Coronary artery (tissue), 2 donors: ENCODE measurements at regions not wholly inside any gene's neighbourhood (a gene's known extent, or its start where the extent isn't known, plus 50 kb on each side); places are given as distances from the start of the nearest gene placed in this dataset.

Experiments used
- DNase-seq: peaks from one replicate; pipeline ENCODE4 v3.0.0-alpha.2; 2017; ENCODE audit warnings: low spot score
- H3K27ac ChIP-seq, 2 donors: fragments of 200-600 bp; sonication (generic); one replicate each; pipeline ENCODE4 v1.5.1; 2016 to 2019
- H3K4me3 ChIP-seq: fragments of 200-600 bp; sonication (generic); 2 replicates; pipeline ENCODE4 v1.5.1; 2016; ENCODE audit warnings: mild to moderate bottlenecking, moderate library complexity
- TF ChIP-seq, protein P1 (sequence below): fragments of 200-600 bp; sonication (generic); IDR thresholded peaks from one replicate; pipeline ENCODE4 v1.5.1; 2019; ENCODE audit warnings: antibody characterized with exemption

DNA sequence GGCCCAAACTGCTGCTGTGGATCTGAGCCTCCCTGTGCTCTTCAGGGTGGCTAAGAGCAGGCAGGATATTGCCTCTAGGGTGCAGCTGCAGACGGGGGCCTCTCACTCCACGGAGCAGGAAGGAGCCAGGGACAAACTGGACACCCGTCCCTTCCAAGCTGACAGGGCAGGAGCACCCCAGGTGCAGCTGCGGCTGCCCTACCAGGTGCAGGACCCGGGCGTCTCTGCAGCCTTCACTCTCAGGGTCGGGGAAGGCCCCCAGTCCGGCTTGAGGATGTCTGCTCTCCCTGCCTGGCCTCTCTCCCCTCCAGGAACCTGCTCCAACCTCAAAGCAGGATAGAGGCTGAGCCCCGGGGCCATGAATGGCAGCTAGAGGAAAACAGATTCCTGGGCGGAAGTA lies 1554.9 kb upstream of the CADM2 start:
- no peak overlapping the region for H3K4me3 ChIP-seq
- no peak for DNase-seq
- no peak overlapping the region for H3K27ac ChIP-seq
- TF ChIP-seq, protein P1, sequence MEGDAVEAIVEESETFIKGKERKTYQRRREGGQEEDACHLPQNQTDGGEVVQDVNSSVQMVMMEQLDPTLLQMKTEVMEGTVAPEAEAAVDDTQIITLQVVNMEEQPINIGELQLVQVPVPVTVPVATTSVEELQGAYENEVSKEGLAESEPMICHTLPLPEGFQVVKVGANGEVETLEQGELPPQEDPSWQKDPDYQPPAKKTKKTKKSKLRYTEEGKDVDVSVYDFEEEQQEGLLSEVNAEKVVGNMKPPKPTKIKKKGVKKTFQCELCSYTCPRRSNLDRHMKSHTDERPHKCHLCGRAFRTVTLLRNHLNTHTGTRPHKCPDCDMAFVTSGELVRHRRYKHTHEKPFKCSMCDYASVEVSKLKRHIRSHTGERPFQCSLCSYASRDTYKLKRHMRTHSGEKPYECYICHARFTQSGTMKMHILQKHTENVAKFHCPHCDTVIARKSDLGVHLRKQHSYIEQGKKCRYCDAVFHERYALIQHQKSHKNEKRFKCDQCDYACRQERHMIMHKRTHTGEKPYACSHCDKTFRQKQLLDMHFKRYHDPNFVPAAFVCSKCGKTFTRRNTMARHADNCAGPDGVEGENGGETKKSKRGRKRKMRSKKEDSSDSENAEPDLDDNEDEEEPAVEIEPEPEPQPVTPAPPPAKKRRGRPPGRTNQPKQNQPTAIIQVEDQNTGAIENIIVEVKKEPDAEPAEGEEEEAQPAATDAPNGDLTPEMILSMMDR, result no peak

DNA sequence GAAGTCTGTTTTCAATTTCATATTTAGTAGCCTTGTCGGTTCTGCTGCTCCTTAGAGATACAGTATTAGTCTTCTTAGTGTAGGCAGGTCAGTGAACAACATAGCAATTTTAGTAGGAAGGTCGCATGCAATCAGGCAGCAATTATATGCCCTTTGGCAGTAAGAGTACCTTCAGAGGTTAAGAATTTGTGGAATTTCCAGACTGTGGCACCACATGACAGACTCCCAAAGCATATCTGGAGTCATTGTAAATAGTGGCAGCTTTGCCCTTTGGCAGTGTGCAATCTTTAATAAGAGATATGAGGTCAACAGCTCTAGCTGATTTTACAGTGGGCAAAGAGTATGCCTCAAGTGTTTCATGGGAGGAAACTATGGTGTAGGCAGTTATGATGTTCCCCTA lies 1532.5 kb upstream of the CADM2 start:
- Histone ChIP-seq H3K27ac (no peak overlapping the region), H3K4me3 (no peak overlapping the region)
- DNase-seq, result no peak
- TF ChIP-seq, protein P1, result no peak

DNA sequence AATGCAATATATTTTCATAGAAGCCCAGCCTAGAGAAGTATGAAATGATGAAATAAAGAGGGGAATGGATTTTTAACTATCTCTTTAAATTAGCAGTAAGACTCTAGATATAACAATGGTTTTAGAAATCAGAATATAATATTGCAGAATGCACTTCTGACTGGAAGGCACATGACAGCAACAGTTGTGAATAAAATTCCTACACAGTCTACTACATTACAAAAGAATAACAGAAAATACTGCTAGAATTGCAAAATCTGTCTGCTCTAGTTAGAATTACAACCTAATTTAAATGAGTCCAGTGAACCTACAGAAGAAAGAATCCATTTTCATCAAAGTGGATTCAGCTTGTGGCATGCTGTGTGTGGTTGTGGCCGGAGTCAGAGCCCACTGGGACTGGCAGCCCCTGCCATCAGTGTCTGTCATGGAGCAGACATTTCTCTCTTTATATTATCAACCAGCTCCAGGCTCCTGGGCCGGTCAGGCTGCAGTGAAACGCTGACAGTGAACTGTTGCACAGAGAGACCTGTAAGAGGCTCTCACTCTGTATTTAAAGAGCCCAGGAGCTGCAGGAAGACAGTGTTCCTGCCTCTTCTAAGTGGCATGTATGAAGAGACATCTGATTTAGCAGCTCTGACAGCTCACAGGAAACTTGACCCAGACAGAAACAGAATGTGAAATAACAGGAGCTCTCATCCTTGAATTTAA lies 1523.8 kb upstream of the CADM2 start:
- TF ChIP-seq, protein P1, result no peak
- Histone ChIP-seq H3K4me3 (no peak overlapping the region), H3K27ac (no peak overlapping the region)
- DNase-seq, result no peak

DNA sequence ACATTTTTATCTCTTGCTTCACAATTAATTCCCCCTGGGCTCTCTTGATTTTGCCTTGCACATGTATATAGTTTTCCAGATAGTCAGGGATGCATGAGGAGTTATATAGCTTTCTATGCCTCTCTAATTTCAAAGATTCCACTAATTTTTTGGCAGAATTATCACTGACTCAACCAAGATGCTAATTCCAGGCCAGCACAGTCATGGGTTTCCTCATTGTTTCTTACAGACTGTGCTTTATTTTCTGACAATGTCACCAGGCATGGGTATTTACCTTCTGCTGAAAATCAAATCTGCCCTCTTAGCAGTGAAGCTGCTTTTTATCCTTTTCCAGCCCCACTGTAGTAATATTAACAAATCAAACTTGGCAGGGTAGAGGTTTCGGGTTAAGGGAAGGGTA lies 1520.6 kb upstream of the CADM2 start:
- Histone ChIP-seq H3K27ac (no peak overlapping the region), H3K4me3 (no peak overlapping the region)
- TF ChIP-seq, protein P1, result no peak
- DNase-seq, result no peak

DNA sequence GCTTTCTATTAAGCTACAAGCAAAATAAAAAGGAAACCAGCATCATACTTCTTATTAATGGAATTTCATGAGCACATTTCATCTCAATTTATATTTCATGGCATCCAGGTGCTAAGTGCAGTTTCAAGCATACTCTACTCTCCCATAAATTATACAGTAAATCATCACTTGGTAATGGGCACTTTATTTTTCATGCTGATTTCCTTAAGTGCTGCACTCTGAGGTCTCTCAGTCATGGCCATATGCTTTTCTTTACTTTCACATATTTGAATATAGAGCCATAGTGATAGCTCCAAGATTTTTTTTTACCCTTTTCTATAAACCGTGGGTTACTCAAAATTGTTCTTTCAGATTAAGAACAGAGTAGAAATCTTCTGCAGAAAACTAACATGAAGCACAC lies 1505.7 kb upstream of the CADM2 start:
- no peak for DNase-seq
- Histone ChIP-seq H3K27ac (no peak overlapping the region), H3K4me3 (no peak overlapping the region)
- TF ChIP-seq, protein P1, result no peak

DNA sequence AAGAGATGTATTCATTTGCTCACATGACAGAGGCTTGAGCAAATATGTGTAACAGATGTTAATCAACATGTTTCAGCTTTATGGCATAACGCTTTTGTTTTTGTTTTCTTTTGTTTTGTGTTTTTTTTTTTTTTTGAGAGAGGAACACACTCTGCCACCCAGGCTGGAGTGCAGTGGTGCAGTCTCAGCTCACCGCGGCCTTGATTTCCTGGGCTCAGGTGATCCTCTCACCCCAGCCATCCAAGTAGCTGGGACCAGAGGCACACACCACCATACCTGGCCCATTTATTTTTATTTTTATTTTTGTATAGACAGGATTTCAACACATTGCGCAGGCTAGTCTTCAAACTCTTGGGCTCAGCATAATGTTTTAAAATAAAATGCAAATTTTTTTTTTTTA lies 1504.4 kb upstream of the CADM2 start:
- no peak overlapping the region for H3K27ac ChIP-seq
- no peak overlapping the region for H3K4me3 ChIP-seq
- TF ChIP-seq, protein P1, result no peak
- no peak for DNase-seq

DNA sequence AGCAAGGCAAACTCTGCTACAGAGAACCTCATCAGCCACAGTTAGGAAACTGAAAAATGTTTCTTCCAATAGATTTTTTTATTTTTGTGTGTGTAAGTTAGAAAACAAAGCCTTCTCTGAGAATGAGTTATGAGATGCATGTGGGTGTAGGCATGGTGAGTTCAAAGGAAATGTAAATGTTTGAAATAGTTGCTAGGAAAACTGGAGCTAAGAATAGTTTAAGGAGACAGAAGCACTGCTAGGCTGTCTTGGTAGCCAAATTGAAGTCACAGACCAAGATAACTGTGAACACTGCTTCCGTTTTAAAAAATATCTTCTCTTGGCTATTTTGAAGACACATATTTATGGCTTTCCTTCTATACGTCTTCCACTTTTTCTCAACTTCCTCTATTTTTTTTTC lies 1501.2 kb upstream of the CADM2 start:
- TF ChIP-seq, protein P1, result no peak
- no peak for DNase-seq
- Histone ChIP-seq H3K4me3 (no peak overlapping the region), H3K27ac (no peak overlapping the region)
